Endothelial cell (in vitro differentiated cells): ENCODE measurements at regions not wholly inside any gene's neighbourhood (a gene's known extent, or its start where the extent isn't known, plus 50 kb on each side); places are given as distances from the start of the nearest gene placed in this dataset.
"Not testable (repeated sequence)": the region's sequence is repeated elsewhere in the genome, so short reads cannot be mapped to it uniquely, and the experiment has no call there.

ENCODE experiments used
- DNase-seq: peaks from one replicate; pipeline ENCODE4 v3.0.0; 2021; ENCODE audit warnings: low spot score
- H3K27ac Mint-ChIP-seq: one replicate; pipeline ENCODE4 v1.8.0; 2021; ENCODE audit warnings: mixed read lengths, inconsistent platforms; ENCODE audit not compliant: unreplicated experiment
- H3K27me3 Mint-ChIP-seq: one replicate; pipeline ENCODE4 v1.8.0; 2021; ENCODE audit warnings: mild to moderate bottlenecking, moderate library complexity, mixed read lengths, inconsistent platforms; ENCODE audit not compliant: unreplicated experiment
- H3K36me3 Mint-ChIP-seq: one replicate; pipeline ENCODE4 v1.8.0; 2021; ENCODE audit warnings: mild to moderate bottlenecking, low read depth, mixed read lengths, inconsistent platforms; ENCODE audit not compliant: unreplicated experiment
- H3K4me1 Mint-ChIP-seq: one replicate; pipeline ENCODE4 v1.8.0; 2021; ENCODE audit warnings: mild to moderate bottlenecking, mixed read lengths, inconsistent platforms; ENCODE audit not compliant: unreplicated experiment
- H3K4me3 Mint-ChIP-seq: one replicate; pipeline ENCODE4 v1.8.0; 2021; ENCODE audit warnings: mild to moderate bottlenecking, mixed read lengths, inconsistent platforms; ENCODE audit not compliant: unreplicated experiment
- H3K9me3 Mint-ChIP-seq: one replicate; pipeline ENCODE4 v1.8.0; 2021; ENCODE audit warnings: mixed read lengths, inconsistent platforms; ENCODE audit not compliant: unreplicated experiment
- TF ChIP-seq, protein P1 (sequence below): fragments of 200-600 bp; sonication (generic); IDR thresholded peaks from one replicate; pipeline ENCODE4 v1.5.0; 2021; ENCODE audit warnings: antibody characterized with exemption; ENCODE audit not compliant: unreplicated experiment

DNA sequence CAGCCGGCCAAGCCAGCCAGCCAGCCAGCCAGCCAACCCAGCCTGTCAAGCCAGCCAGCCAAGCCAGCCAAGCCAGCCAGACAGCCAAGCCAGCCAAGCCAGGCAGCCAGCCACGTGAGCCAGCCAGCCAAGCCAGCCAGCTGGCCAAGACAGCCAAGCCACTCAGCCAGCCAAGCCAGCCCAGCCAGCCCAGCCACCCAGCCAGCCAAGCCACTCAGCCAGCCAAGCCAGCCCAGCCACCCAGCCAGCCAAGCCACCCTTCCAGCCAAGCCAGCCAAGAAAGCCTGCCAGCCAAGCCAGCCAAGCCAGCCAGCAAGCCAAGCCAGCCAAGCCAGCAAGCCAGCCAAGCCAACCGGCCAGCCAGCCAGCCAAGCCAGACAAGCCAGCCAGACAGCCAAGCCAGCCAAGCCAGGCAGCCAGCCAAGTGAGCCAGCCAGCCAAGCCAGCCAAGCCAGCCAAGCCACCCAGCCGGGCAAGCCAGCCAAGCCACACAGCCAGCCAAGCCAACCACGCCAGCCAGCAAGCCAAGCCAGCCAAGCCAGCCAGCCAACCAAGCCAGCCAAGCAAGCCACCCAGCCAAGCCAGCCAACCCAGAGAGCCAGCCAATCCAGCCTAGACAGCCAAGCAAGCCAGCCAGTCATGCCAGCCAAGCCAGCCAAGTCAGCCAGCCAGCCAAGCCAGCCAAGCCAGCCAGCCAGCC lies 199.5 kb downstream of the GOLGA6L6 start:
- TF ChIP-seq, protein P1, sequence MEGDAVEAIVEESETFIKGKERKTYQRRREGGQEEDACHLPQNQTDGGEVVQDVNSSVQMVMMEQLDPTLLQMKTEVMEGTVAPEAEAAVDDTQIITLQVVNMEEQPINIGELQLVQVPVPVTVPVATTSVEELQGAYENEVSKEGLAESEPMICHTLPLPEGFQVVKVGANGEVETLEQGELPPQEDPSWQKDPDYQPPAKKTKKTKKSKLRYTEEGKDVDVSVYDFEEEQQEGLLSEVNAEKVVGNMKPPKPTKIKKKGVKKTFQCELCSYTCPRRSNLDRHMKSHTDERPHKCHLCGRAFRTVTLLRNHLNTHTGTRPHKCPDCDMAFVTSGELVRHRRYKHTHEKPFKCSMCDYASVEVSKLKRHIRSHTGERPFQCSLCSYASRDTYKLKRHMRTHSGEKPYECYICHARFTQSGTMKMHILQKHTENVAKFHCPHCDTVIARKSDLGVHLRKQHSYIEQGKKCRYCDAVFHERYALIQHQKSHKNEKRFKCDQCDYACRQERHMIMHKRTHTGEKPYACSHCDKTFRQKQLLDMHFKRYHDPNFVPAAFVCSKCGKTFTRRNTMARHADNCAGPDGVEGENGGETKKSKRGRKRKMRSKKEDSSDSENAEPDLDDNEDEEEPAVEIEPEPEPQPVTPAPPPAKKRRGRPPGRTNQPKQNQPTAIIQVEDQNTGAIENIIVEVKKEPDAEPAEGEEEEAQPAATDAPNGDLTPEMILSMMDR, result no peak
- peak; percentile 43 for DNase-seq
- peaks cover 4% of the 10 kb centered on the region for H3K36me3 Mint-ChIP-seq
- no peak overlapping the region for H3K4me3 Mint-ChIP-seq
- peaks cover 4% of the 10 kb centered on the region for H3K9me3 Mint-ChIP-seq
- peaks cover 4% of the 10 kb centered on the region for H3K27me3 Mint-ChIP-seq
- H3K27ac Mint-ChIP-seq, result no peak overlapping the region
- no peaks in the 10 kb centered on the region for H3K4me1 Mint-ChIP-seq

DNA sequence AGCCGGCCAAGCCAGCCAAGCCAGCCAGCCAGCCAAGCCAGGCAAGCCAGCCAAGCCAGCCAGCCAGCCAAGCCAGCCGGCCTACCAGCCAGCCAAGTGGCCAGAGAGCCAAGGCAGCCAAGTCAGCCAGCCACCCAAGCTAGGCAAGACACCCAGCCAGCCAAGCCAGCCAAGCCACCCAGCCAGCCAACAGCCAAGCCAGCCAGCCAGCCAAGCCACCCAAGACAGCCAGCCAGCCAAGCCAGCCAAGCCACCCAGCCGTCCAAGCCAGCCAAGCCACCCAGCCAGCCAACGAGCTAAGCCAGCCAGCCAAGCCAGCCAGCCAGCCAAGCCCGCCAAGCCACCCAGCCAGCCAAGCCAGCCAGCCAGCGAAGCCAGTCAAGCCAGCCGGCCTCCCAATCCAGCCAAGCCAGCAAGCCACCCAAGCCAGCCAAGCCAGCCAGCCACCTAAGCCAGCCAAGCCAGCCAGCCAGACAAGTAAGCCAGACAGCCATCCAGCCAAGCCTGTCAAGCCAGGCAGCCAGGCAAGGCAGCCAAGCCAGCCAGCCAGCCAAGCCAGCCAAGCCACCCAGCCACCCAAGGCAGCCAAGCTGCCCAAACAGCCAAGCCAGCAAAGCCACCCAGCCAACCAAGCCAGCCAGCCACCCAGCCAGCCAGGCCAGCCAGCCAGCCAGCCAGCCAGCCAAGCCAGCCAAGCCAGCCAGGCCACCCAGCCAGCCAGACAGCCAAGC lies 200.5 kb downstream of the GOLGA6L6 start:
- no peak overlapping the region for H3K27ac Mint-ChIP-seq
- TF ChIP-seq, protein P1, result no peak

DNA sequence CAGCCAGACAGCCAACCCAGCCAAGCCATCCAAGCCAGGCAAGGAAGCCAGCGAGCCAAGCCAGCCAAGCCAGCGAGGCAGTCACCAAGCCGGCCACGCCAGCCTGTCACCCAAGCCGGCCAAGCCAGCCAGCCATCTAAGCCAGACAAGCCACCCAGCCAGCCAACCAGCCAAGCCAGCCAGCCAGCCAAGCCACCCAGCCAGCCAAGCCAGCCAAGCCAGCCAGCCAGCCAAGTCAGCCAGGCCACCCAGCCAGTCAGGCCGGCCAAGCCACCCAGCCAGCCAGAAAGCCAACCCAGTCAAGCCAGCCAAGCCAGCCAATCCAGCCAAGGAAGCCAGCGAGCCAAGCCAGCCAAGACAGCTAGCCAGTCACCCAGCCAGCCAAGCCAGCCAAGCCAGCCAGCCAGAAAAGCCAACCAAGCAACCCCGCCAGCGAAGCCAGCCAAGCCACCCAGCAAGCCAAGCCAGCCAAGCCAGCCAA lies 201.2 kb downstream of the GOLGA6L6 start:
- DNase-seq, result peak; percentile 37
- H3K4me3 Mint-ChIP-seq, result no peak overlapping the region
- no peak overlapping the region for H3K27ac Mint-ChIP-seq

More for the DNA sequence above, 200.5 kb downstream of the GOLGA6L6 start:
- DNase-seq, result peak; percentile 41
- H3K9me3 Mint-ChIP-seq, result peaks cover 7% of the 10 kb centered on the region
- H3K36me3 Mint-ChIP-seq, result peaks cover 4% of the 10 kb centered on the region
- H3K4me3 Mint-ChIP-seq, result no peak overlapping the region
- H3K27me3 Mint-ChIP-seq, result peaks cover 4% of the 10 kb centered on the region
- H3K4me1 Mint-ChIP-seq, result no peaks in the 10 kb centered on the region

GRCh38 chr15:20339086-20339791 lies 202.4 kb downstream of the GOLGA6L6 start:
- H3K27me3 Mint-ChIP-seq, H3K4me1 Mint-ChIP-seq, H3K36me3 Mint-ChIP-seq, DNase-seq, H3K27ac Mint-ChIP-seq, H3K4me3 Mint-ChIP-seq, H3K9me3 Mint-ChIP-seq: not testable (repeated sequence)

More for the DNA sequence above, 201.2 kb downstream of the GOLGA6L6 start:
- TF ChIP-seq, protein P1, result no peak
- Mint-ChIP-seq H3K36me3 (peaks cover 4% of the 10 kb centered on the region), H3K27me3 (peaks cover 4% of the 10 kb centered on the region), H3K9me3 (peaks cover 10% of the 10 kb centered on the region), H3K4me1 (no peaks in the 10 kb centered on the region)

DNA sequence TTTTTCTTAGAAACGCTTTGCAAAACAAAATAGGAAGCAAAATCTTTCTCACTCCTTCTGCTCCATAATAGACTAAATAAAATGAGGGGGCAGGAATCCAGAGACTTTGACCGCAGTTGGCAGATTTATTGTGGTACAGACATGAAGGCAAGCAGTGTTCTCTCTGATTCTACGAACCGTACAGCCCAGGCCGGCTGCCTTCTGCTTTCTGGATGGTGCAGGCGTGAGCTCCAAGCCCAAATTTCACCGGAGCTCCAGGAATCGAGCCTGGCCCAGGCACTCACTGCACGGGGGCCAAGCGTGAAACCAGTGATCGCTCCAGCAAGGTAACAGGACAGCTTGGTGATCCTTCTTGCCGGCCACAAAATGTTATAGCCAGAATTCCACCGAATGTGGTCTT lies 202.9 kb downstream of the GOLGA6L6 start:
- H3K9me3 Mint-ChIP-seq, H3K27ac Mint-ChIP-seq, H3K4me1 Mint-ChIP-seq: not testable (repeated sequence)

GRCh38 chr15:20337238-20337637 lies 204.4 kb downstream of the GOLGA6L6 start:
- DNase-seq, H3K36me3 Mint-ChIP-seq, H3K27ac Mint-ChIP-seq, H3K27me3 Mint-ChIP-seq, H3K9me3 Mint-ChIP-seq, H3K4me1 Mint-ChIP-seq: not testable (repeated sequence)
- H3K4me3 Mint-ChIP-seq, result peak overlapping the region; percentile 25

More for the DNA sequence above, 202.9 kb downstream of the GOLGA6L6 start:
- not testable (repeated sequence) for H3K4me3 Mint-ChIP-seq, DNase-seq, H3K27me3 Mint-ChIP-seq, H3K36me3 Mint-ChIP-seq

DNA sequence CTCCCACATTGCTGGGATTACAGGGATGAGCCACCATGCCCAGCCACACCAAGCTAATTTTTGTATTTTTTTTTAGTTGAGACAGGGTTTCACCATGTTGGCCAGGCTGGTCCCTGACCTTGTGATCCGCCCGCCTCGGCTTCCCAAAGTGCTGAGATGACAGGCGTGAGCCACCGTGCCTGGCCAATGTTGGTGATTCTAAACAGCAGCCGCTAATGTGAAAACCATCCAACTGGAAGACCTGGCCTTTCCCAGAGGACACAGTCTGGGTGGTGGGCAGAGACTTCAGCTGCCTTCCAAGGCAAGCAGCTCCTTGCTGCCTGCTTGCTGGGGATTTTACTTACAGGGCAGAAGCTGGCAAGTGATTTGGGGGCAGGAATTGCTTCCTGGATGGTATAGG lies 207.1 kb downstream of the GOLGA6L6 start:
- H3K27ac Mint-ChIP-seq, DNase-seq, H3K4me3 Mint-ChIP-seq, H3K4me1 Mint-ChIP-seq, H3K27me3 Mint-ChIP-seq, H3K9me3 Mint-ChIP-seq, H3K36me3 Mint-ChIP-seq: not testable (repeated sequence)

- not testable (repeated sequence) for H3K27ac Mint-ChIP-seq, H3K27me3 Mint-ChIP-seq, DNase-seq, H3K4me1 Mint-ChIP-seq, H3K9me3 Mint-ChIP-seq, H3K36me3 Mint-ChIP-seq, H3K4me3 Mint-ChIP-seq
Measured at GRCh38 chr15:20325751-20326150, 215.8 kb downstream of the GOLGA6L6 start.

- not testable (repeated sequence) for H3K27me3 Mint-ChIP-seq, H3K9me3 Mint-ChIP-seq, H3K36me3 Mint-ChIP-seq, H3K27ac Mint-ChIP-seq, H3K4me1 Mint-ChIP-seq, H3K4me3 Mint-ChIP-seq, DNase-seq
Measured at GRCh38 chr15:20317132-20317531, 224.5 kb downstream of the GOLGA6L6 start.
